Cardiac septum (tissue), 1 donor: ENCODE measurements at regions not wholly inside any gene's neighbourhood (a gene's known extent, or its start where the extent isn't known, plus 50 kb on each side); places are given as distances from the start of the nearest gene placed in this dataset.

Experiments
- DNase-seq: peaks from one replicate; pipeline ENCODE4 v3.0.0-alpha.2; 2020; ENCODE audit warnings: low spot score
- intact Hi-C: fragments of 100-400 bp; cut with DNase I; formaldehyde crosslinking; loops from one replicate; pipeline ENCODE4 v1.14.0; 2022
- donor health status: DM: no; HTN: no; CAD: no.

- intact Hi-C loops, result no loop called here
Observed at GRCh38 chr1:63032171-63032570, 248.2 kb downstream of the ATG4C start.

GRCh38 chr1:63033211-63033610 is 249.3 kb downstream of the ATG4C start:
- intact Hi-C loops, result no loop called here
- no peak for DNase-seq

More at GRCh38 chr1:63032171-63032570, 248.2 kb downstream of the ATG4C start:
- DNase-seq, result no peak

- intact Hi-C loops, result no loop called here
- no peak for DNase-seq
Observed at GRCh38 chr1:63034256-63034655, 250.3 kb downstream of the ATG4C start.

GRCh38 chr1:63038586-63038985 is 254.7 kb downstream of the ATG4C start:
- intact Hi-C loops, result no loop called here
- no peak for DNase-seq

- no peak for DNase-seq
Observed at GRCh38 chr1:63041660-63042059, 257.7 kb downstream of the ATG4C start.

GRCh38 chr1:63042278-63042677 is 258.3 kb downstream of the ATG4C start:
- intact Hi-C loops, result no loop called here
- DNase-seq, result no peak

More at GRCh38 chr1:63041660-63042059, 257.7 kb downstream of the ATG4C start:
- intact Hi-C loops, result no loop called here

- intact Hi-C loops, result no loop called here
- DNase-seq, result no peak
Observed at GRCh38 chr1:63046539-63046938, 262.6 kb downstream of the ATG4C start.

- no peak for DNase-seq
- intact Hi-C loops, result no loop called here
Observed at GRCh38 chr1:63049135-63049534, 265.2 kb downstream of the ATG4C start.

- intact Hi-C loops, result no loop called here
- no peak for DNase-seq
Observed at GRCh38 chr1:63051356-63051755, 267.4 kb downstream of the ATG4C start.

GRCh38 chr1:63051886-63052285 is 268.0 kb downstream of the ATG4C start:
- intact Hi-C loops, result no loop called here
- no peak for DNase-seq

- DNase-seq, result no peak
- intact Hi-C loops, result no loop called here
Observed at GRCh38 chr1:63054184-63054583, 268.2 kb upstream of the FOXD3 start.

- DNase-seq, result no peak
- intact Hi-C loops, result no loop called here
Observed at GRCh38 chr1:63063367-63063766, 259.0 kb upstream of the FOXD3 start.

GRCh38 chr1:63064135-63064534 is 258.2 kb upstream of the FOXD3 start:
- intact Hi-C loops, result no loop called here
- no peak for DNase-seq

- intact Hi-C loops, result no loop called here
- DNase-seq, result no peak
Observed at GRCh38 chr1:63068626-63069025, 253.7 kb upstream of the FOXD3 start.

- DNase-seq, result no peak
- intact Hi-C loops, result no loop called here
Observed at GRCh38 chr1:63069214-63069613, 253.2 kb upstream of the FOXD3 start.

GRCh38 chr1:63073309-63074306 is 248.8 kb upstream of the FOXD3 start:
- no peak for DNase-seq
- intact Hi-C loops, result loop anchor here (5.0 kb wide), 1 partner anchor 111 kb away; no protein-coding TSS in a partner anchor

- no peak for DNase-seq
- intact Hi-C loops, result loop anchor here (5.0 kb wide), 1 partner anchor 112 kb away; no protein-coding TSS in a partner anchor
Observed at GRCh38 chr1:63074321-63074720, 248.0 kb upstream of the FOXD3 start.

GRCh38 chr1:63082766-63083165 is 239.6 kb upstream of the FOXD3 start:
- DNase-seq, result no peak
- intact Hi-C loops, result no loop called here

- intact Hi-C loops, result no loop called here
- DNase-seq, result no peak
Observed at GRCh38 chr1:63087966-63088365, 234.4 kb upstream of the FOXD3 start.

- intact Hi-C loops, result no loop called here
- no peak for DNase-seq
Observed at GRCh38 chr1:63099188-63099587, 223.2 kb upstream of the FOXD3 start.

- intact Hi-C loops, result no loop called here
- DNase-seq, result no peak
Observed at GRCh38 chr1:63101336-63101735, 221.0 kb upstream of the FOXD3 start.
